Testis (tissue), 2 donors: ENCODE measurements at regions not wholly inside any gene's neighbourhood (a gene's known extent, or its start where the extent isn't known, plus 50 kb on each side); places are given as distances from the start of the nearest gene placed in this dataset.

Source experiments
- POLR2A ChIP-seq: fragments of 450-650 bp; IDR thresholded peaks from one replicate; pipeline ENCODE4 v1.6.1; 2017; ENCODE audit warnings: antibody characterized with exemption, mild to moderate bottlenecking, moderate library complexity
- TF ChIP-seq, protein P1 (sequence below), 3 experiments: fragments of 450-650 bp in 2 of 3; fragments of 200-600 bp in 1 of 3; sonication (generic) in 1 of 3; IDR thresholded peaks; one replicate each; pipeline ENCODE4 v1.5.1; 2016 to 2019; ENCODE audit warnings: antibody characterized with exemption in 3 of 3, mild to moderate bottlenecking in 2 of 3, moderate library complexity in 1 of 3

DNA sequence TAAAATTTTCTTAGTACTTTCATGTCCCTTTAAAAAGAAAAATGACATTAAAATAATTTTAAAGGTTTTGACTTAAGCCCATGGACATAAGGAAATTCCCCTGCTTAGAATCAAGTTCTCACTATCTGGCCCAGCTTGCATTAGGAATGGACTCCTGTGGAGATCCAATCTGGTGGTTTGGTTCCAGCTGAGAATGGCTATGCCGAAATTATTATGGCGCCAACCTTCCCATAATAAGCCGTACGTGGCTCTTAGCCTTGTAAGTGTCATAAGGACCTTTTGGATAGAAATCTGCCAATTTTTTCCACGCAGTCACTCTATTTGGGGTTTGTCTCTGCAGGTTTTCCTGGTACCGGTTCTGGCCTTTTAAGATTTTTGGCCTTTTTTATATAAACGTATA is 262.1 kb upstream of the MAF start:
- TF ChIP-seq, protein P1, sequence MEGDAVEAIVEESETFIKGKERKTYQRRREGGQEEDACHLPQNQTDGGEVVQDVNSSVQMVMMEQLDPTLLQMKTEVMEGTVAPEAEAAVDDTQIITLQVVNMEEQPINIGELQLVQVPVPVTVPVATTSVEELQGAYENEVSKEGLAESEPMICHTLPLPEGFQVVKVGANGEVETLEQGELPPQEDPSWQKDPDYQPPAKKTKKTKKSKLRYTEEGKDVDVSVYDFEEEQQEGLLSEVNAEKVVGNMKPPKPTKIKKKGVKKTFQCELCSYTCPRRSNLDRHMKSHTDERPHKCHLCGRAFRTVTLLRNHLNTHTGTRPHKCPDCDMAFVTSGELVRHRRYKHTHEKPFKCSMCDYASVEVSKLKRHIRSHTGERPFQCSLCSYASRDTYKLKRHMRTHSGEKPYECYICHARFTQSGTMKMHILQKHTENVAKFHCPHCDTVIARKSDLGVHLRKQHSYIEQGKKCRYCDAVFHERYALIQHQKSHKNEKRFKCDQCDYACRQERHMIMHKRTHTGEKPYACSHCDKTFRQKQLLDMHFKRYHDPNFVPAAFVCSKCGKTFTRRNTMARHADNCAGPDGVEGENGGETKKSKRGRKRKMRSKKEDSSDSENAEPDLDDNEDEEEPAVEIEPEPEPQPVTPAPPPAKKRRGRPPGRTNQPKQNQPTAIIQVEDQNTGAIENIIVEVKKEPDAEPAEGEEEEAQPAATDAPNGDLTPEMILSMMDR (IDR thresholded peaks at IDR 0.05), result no peak
- TF ChIP-seq POLR2A, result no peak
